Fibroblast of the conjunctiva (primary cell): ENCODE measurements at regions not wholly inside any gene's neighbourhood (a gene's known extent, or its start where the extent isn't known, plus 50 kb on each side); places are given as distances from the start of the nearest gene placed in this dataset.
"Not testable (repeated sequence)": the region's sequence is repeated elsewhere in the genome, so short reads cannot be mapped to it uniquely, and the experiment has no call there.

Source experiments
- DNase-seq: peaks from one replicate; pipeline ENCODE4 v3.0.0-alpha.2; 2010; ENCODE audit warnings: low read depth

DNA sequence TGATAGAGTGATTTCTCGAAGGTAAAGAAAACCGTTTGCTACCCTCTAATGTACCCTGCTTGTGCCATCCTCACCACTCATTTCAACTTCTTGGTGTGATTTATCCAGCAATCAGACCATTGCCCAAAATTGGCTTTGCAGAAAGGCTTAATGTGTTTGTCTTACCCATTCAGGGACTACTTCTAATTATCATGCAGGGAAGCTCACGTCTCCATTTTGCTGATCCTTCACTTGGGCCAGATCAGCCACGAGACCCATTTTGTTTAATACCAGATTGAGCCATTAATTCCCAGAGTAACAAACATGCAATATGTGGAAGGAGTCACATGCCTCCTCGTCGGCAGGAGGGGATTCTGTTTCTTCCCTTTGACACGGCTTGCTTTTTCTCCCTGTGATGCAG is 51.1 kb upstream of the CRY1 start:
- no peak for DNase-seq

- no peak for DNase-seq
Observed at GRCh38 chr12:107144990-107145389, 51.6 kb upstream of the CRY1 start.

DNA sequence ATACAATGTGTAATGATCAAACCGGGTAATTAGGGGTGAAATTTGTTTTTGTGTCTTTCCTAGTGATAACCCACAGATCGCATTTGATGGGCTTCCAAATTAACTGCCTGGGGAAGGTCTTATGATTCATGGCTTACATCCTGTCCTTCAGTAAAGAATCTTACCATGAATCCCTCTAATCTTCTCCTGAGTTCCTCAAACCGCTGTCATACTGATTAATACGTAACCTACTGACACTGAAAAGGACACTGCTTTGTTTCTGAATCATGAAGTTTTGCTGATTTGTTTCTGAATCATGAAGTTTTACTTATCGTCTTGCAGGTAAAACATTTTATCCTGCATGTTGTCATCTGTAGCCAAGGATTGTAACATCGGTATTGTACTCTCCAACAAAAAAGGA is 52.0 kb upstream of the CRY1 start:
- DNase-seq = no peak

GRCh38 chr12:107148107-107148506 is 54.8 kb upstream of the CRY1 start:
- no peak for DNase-seq

GRCh38 chr12:107152315-107152714 is 59.0 kb upstream of the CRY1 start:
- DNase-seq = no peak

GRCh38 chr12:107159384-107159900 is 66.1 kb upstream of the CRY1 start:
- DNase-seq = no peak

- no peak for DNase-seq
Observed at GRCh38 chr12:107163413-107163812, 70.1 kb upstream of the CRY1 start.

DNA sequence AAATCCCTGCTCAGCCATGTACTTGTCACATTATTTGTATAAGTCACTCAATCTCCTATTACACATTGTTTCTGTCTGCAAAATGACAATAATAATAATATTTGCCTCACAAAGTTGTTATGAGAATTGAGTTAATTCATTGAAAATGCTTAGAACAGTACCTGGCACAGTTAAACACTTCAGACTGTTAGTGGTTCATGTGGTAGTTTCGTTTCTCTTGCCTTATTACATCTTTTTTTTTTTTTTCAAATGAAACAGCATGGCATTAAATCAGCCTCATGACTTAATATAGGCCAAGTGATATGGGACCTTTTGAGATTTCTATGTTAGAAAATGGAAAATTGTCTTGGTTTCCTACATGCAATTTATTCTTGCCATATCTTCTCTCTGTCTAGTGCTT is 71.0 kb upstream of the CRY1 start:
- DNase-seq = no peak

DNA sequence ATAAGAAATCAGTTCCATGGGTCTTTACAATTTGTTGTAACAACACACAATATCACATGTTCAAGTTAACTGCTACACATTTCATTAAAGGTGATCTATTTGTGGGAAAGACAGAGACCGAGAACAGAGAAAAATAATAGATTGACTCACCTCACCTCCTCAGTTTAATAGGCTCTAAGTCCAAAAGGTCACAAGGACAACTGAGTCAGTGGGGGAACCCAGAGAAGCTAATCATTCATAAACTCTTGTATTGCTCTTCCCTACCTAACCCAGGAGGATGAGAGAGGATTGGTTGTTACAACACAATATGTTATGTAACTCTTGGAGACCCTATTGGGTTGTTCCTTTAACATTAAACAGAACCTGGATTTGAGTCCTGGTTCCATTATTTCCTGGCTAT is 72.2 kb upstream of the CRY1 start:
- no peak for DNase-seq

GRCh38 chr12:107167756-107168155 is 74.4 kb upstream of the CRY1 start:
- no peak for DNase-seq

GRCh38 chr12:107169200-107169599 is 75.9 kb upstream of the CRY1 start:
- DNase-seq = no peak

GRCh38 chr12:107178776-107179175 is 85.4 kb upstream of the CRY1 start:
- no peak for DNase-seq

DNA sequence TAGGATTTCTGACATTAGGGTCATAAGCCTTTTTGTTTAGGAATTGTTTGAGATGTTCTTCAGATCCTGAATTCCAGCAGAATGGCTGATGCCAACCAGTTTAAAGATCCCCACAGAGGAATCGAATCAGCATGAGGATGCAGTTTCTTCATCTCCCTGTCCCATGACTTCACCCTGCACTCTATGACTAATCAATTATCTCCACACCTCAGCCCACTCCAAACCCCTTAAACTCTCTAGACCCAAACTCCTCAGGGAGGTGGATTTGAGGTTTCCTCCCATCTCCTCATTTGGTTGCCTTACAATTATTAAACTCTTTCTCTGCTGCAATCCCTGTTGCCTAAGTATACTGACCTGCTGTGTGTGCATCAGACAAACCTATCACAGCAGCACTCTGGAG is 86.5 kb upstream of the CRY1 start:
- DNase-seq = no peak

DNA sequence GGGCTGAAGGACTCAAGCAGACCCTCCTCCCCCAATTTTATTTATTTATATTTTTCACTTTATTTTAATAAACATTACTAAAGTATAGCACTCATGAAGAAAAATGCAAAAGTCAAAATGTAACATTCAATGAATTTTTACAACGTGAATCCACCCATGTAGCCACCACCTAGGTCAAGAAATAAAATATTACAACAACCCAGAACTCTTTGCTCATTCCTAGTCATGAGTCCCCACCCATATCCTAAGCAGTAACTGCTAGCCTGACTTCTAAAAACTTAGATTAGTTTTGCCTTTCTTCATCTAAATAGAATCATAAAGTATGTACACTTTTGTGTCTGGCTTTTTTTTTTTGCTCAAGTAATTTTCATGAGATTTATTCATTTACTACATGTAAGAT is 86.9 kb upstream of the CRY1 start:
- no peak for DNase-seq

DNA sequence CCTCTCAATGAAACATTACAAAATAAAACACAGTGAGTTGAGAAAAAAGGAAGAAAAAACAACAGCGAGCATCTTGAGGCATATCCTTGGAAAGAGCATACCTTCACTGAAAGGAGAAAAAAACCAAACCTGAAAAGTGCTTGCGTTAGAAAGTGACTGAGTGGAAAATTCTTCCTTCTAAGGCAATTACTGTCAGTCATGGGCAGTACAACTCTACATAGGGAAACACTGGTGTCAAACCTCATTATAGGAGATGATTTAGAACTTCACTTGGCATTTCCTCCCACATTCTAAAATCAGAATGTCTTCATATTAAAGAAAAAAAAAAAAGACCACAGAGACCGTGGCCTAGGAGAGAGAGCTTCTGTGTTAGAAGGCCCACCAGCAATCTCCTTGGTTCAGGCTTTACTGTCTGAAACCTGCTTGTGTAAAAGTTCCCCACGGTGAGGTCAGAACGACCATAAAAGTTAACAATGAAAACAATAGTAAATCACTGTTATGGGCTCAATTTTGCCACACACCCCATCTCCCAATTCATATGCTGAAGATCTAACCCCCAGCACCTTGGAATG is 91.1 kb upstream of the CRY1 start:
- no peak for DNase-seq

GRCh38 chr12:107196681-107197080 is 103.3 kb upstream of the CRY1 start:
- DNase-seq = no peak

GRCh38 chr12:107200394-107200793 is 107.0 kb upstream of the CRY1 start:
- DNase-seq = no peak

- DNase-seq = no peak
Observed at GRCh38 chr12:107207931-107208525, 114.7 kb upstream of the CRY1 start.

DNA sequence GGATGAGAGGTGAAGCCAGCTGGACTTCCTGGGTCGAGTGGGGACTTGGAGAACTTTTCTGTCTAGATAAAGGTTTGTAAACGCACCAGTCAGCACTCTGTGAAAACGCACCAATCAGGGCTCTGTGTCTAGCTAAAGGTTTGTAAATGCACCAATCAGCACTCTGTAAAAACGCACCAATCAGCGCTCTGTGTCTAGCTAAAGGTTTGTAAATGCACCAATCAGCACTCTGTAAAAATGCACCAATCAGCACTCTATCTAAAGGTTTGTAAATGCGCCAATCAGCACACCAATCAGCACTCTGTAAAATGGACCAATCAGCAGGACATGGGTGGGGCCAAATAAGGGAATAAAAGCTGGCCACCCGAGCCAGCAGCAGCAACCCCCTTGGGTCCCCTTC is 116.4 kb upstream of the CRY1 start:
- DNase-seq = not testable (repeated sequence)

- not testable (repeated sequence) for DNase-seq
Observed at GRCh38 chr12:107214373-107214773, 121.0 kb upstream of the CRY1 start.

- DNase-seq = not testable (repeated sequence)
Observed at GRCh38 chr12:107216411-107216810, 123.1 kb upstream of the CRY1 start.

DNA sequence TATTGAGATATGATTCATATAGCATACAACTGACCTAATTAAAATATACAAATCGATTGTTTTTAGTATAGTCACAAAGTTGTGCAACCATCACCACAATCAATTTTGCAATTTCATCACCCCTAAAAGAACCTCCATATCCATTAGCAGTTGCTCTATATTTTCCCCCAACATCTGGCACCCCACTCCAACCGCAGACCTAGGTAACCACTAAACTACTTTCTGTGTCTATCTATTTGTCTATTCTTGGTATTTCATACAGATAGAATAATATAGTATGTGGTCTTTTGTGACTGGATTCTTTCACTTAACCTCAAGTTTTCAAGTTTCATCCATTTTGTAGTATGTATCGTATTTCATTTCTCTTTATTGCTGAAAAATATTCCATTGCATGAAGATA is 126.0 kb upstream of the CRY1 start:
- no peak for DNase-seq

- no peak for DNase-seq
Observed at GRCh38 chr12:107221913-107222312, 128.6 kb upstream of the CRY1 start.

DNA sequence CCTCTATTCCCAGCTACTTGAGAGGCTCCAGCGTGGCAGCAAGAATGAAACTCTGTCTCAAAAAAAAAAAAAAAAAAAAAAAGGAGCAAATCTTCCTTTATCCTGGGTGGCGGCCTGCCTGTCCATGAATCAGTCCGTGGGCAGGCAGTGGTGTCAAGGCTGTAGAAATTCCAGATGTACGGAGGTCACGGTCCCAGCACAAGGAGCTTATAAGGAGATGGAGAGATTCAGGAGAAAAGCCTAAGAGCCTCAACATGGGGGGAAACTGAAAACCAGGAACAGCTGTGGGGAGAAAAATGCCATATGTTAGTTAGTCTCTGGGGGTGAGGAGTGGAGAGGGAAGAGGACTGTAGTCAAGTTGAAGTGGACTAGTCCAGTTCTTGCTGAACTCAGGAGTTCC is 130.5 kb upstream of the CRY1 start:
- DNase-seq = no peak
